MM.1S (cell line): ENCODE measurements at regions not wholly inside any gene's neighbourhood (a gene's known extent, or its start where the extent isn't known, plus 50 kb on each side); places are given as distances from the start of the nearest gene placed in this dataset.

Experiments
- DNase-seq: peaks from one replicate; pipeline ENCODE4 v3.0.0-alpha.2; 2015
- H2AFZ ChIP-seq: fragments of 300-600 bp; sonication (generic); 2 replicates; pipeline ENCODE4 v1.6.0; 2016; ENCODE audit warnings: antibody characterized with exemption, low read length
- H3F3A ChIP-seq: fragments of 300-600 bp; sonication (generic); 2 replicates; pipeline ENCODE4 v1.6.1; 2016; ENCODE audit warnings: mild to moderate bottlenecking, antibody characterized with exemption, low read length, moderate library complexity, mixed read lengths; ENCODE audit not compliant: insufficient read depth
- H3K27ac ChIP-seq: fragments of 300-600 bp; sonication (generic); 2 replicates; pipeline ENCODE4 v1.5.1; 2016; ENCODE audit warnings: mild to moderate bottlenecking, low read length
- H3K27me3 ChIP-seq: fragments of 300-600 bp; sonication (generic); replicated peaks from 2 replicates; pipeline ENCODE4 v1.6.0; 2016; ENCODE audit warnings: low read length; ENCODE audit not compliant: insufficient read depth
- H3K36me3 ChIP-seq: fragments of 300-600 bp; sonication (generic); replicated peaks from 2 replicates; pipeline ENCODE4 v1.6.1; 2016; ENCODE audit warnings: mild to moderate bottlenecking, low read length, mixed read lengths; ENCODE audit not compliant: insufficient read depth
- H3K4me1 ChIP-seq: fragments of 300-600 bp; sonication (generic); 2 replicates; pipeline ENCODE4 v1.6.1; 2016; ENCODE audit warnings: low read length, mixed read lengths
- H3K4me2 ChIP-seq: fragments of 300-600 bp; sonication (generic); 2 replicates; pipeline ENCODE4 v1.6.0; 2016; ENCODE audit warnings: low read depth, low read length
- H3K4me3 ChIP-seq: fragments of 300-600 bp; sonication (generic); 2 replicates; pipeline ENCODE4 v1.5.1; 2016; ENCODE audit warnings: low read length, mixed read lengths
- H3K79me2 ChIP-seq: fragments of 300-600 bp; sonication (generic); 2 replicates; pipeline ENCODE4 v1.6.1; 2016; ENCODE audit warnings: mixed run types, low read length, mixed read lengths
- H3K9ac ChIP-seq: fragments of 300-600 bp; sonication (generic); 2 replicates; pipeline ENCODE4 v1.6.1; 2016; ENCODE audit warnings: low read length, mixed read lengths
- H3K9me2 ChIP-seq: fragments of 300-600 bp; sonication (generic); replicated peaks from 2 replicates; pipeline ENCODE4 v1.6.1; 2016; ENCODE audit warnings: mild to moderate bottlenecking, low read length, mixed read lengths; ENCODE audit not compliant: insufficient read depth
- H3K9me3 ChIP-seq: fragments of 300-600 bp; sonication (generic); replicated peaks from 2 replicates; pipeline ENCODE4 v1.6.1; 2016; ENCODE audit warnings: mild to moderate bottlenecking, low read length, mixed read lengths; ENCODE audit not compliant: insufficient read depth
- H4K20me1 ChIP-seq: fragments of 300-600 bp; sonication (generic); 2 replicates; pipeline ENCODE4 v1.6.1; 2016; ENCODE audit warnings: mild to moderate bottlenecking, low read length, moderate library complexity, mixed read lengths; ENCODE audit not compliant: insufficient read depth
- CTCF ChIP-seq: fragments of 300-600 bp; sonication (generic); IDR thresholded peaks from 2 replicates; pipeline ENCODE4 v1.5.1; 2016; ENCODE audit warnings: antibody characterized with exemption, low read length, mixed read lengths
- EZH2 ChIP-seq: fragments of 300-600 bp; sonication (generic); optimal IDR thresholded peaks from 2 replicates; pipeline ENCODE3; 2017; ENCODE audit warnings: low read depth, mild to moderate bottlenecking, antibody characterized with exemption, low read length, mixed read lengths
- EZH2phosphoT487 ChIP-seq: fragments of 300-600 bp; sonication (generic); IDR thresholded peaks from 2 replicates; pipeline ENCODE4 v1.6.1; 2018; ENCODE audit warnings: antibody characterized with exemption, low read length

GRCh38 chr11:15557457-15558230 is 442.9 kb downstream of the INSC start:
- Histone ChIP-seq H3K27me3 (no peaks in the 10 kb centered on the region), H3K4me3 (no peak overlapping the region), H3K9me2 (no peaks in the 10 kb centered on the region), H3F3A (no peaks in the 10 kb centered on the region), H4K20me1 (no peaks in the 10 kb centered on the region), H3K9ac (no peak overlapping the region), H3K4me1 (no peaks in the 10 kb centered on the region), H3K79me2 (no peaks in the 10 kb centered on the region), H3K9me3 (no peaks in the 10 kb centered on the region), H3K36me3 (no peaks in the 10 kb centered on the region), H3K27ac (no peak overlapping the region), H2AFZ (no peak overlapping the region), H3K4me2 (no peak overlapping the region)
- no peak for DNase-seq
- no peak for TF ChIP-seq EZH2phosphoT487

GRCh38 chr11:15558513-15559181 is 443.9 kb downstream of the INSC start:
- no peak overlapping the region for H3K9ac ChIP-seq
- no peaks in the 10 kb centered on the region for H3K36me3 ChIP-seq
- no peak overlapping the region for H3K4me2 ChIP-seq
- H3K27ac ChIP-seq, result no peak overlapping the region
- TF ChIP-seq EZH2phosphoT487 (no peak), EZH2 (no peak), CTCF (no peak)
- H4K20me1 ChIP-seq, result no peaks in the 10 kb centered on the region
- no peak overlapping the region for H3K4me3 ChIP-seq
- DNase-seq, result no peak
- H3F3A ChIP-seq, result no peaks in the 10 kb centered on the region
- H3K9me2 ChIP-seq, result no peaks in the 10 kb centered on the region
- H2AFZ ChIP-seq, result no peak overlapping the region
- H3K4me1 ChIP-seq, result no peaks in the 10 kb centered on the region
- H3K27me3 ChIP-seq, result no peaks in the 10 kb centered on the region
- no peaks in the 10 kb centered on the region for H3K79me2 ChIP-seq
- H3K9me3 ChIP-seq, result no peaks in the 10 kb centered on the region

GRCh38 chr11:15560689-15561467 is 446.2 kb downstream of the INSC start:
- Histone ChIP-seq H3K4me2 (no peak overlapping the region), H3K4me1 (no peaks in the 10 kb centered on the region), H3K9me3 (no peaks in the 10 kb centered on the region), H3K4me3 (no peak overlapping the region), H3F3A (no peaks in the 10 kb centered on the region), H3K36me3 (no peaks in the 10 kb centered on the region), H4K20me1 (no peaks in the 10 kb centered on the region), H3K27me3 (no peaks in the 10 kb centered on the region), H3K79me2 (no peaks in the 10 kb centered on the region), H3K27ac (no peak overlapping the region), H3K9me2 (no peaks in the 10 kb centered on the region), H2AFZ (no peak overlapping the region), H3K9ac (no peak overlapping the region)
- TF ChIP-seq EZH2phosphoT487, result no peak
- TF ChIP-seq CTCF, result no peak
- TF ChIP-seq EZH2, result no peak
- DNase-seq, result no peak
